Right lobe of liver (tissue), 4 donors: ENCODE measurements at regions not wholly inside any gene's neighbourhood (a gene's known extent, or its start where the extent isn't known, plus 50 kb on each side); places are given as distances from the start of the nearest gene placed in this dataset.

Source experiments
- CTCF ChIP-seq, 4 donors: fragments of 200-600 bp in 3 of 4; fragments of 450-650 bp in 1 of 4; IDR thresholded peaks; one replicate each; pipeline versions ENCODE4 v1.5.1 to v1.8.0; 2016 to 2022; ENCODE audit warnings: antibody characterized with exemption in 4 of 4, mild to moderate bottlenecking in 2 of 4
- POLR2A ChIP-seq: fragments of 450-650 bp; IDR thresholded peaks from one replicate; pipeline ENCODE4 v1.6.1; 2017; ENCODE audit warnings: antibody characterized with exemption, mild to moderate bottlenecking
- donor health status: DM: no; HTN: no; CAD: no.
- donor health status: DM: no; HTN: no; CAD: no.
- donor health status: DM: no; HTN: yes; CAD: no.

GRCh38 chr4:41324861-41325260, 68.1 kb downstream of the UCHL1 start:
- TF ChIP-seq POLR2A = no peak
- TF ChIP-seq CTCF (IDR thresholded peaks at IDR 0.05) = no peak
